HEK293 (cell line): ENCODE measurements at regions not wholly inside any gene's neighbourhood (a gene's known extent, or its start where the extent isn't known, plus 50 kb on each side); places are given as distances from the start of the nearest gene placed in this dataset.

ENCODE experiments used
- CTCF ChIA-PET: fragments of 350-600 bp; formaldehyde crosslinking; extraction: SDS; loops from one replicate; lab custom pipeline; 2021; ENCODE audit warnings: antibody characterized with exemption; lab: Yijun Ruan, JAX
- POLR2A ChIA-PET: fragments of 300-600 bp; formaldehyde crosslinking; extraction: SDS; loops from one replicate; lab custom pipeline; 2020; ENCODE audit warnings: antibody characterized with exemption, inconsistent platforms; lab: Yijun Ruan, JAX
- H3K27ac ChIP-seq: fragments of 200-500 bp; sonication (Bioruptor generic); 2 replicates; pipeline ENCODE4 v1.5.1; 2014; ENCODE audit warnings: low read depth, low read length, control low read depth, inconsistent platforms; ENCODE audit errors: extremely low read depth
- H3K36me3 ChIP-seq, 2 experiments: fragments of 200-500 bp in 1 of 2; sonication (Bioruptor generic) in 1 of 2; 1 replicate in 1 of 2; 2 replicates in 1 of 2; pipeline ENCODE4 v1.5.1; 2014 to 2017; ENCODE audit warnings: inconsistent platforms in 2 of 2, low read length in 2 of 2; ENCODE audit not compliant: control insufficient read depth in 2 of 2, insufficient read depth in 1 of 2
- H3K4me1 ChIP-seq: fragments of 200-500 bp; sonication (Bioruptor generic); 2 replicates; pipeline ENCODE4 v1.5.1; 2014; ENCODE audit warnings: mild to moderate bottlenecking, low read length, inconsistent platforms; ENCODE audit not compliant: control insufficient read depth, insufficient read depth
- H3K4me3 ChIP-seq: 2 replicates; pipeline ENCODE4 v1.5.1; 2011; ENCODE audit warnings: low read depth, mild to moderate bottlenecking, control low read depth, low read length, moderate library complexity
- H3K9me3 ChIP-seq: fragments of 200-500 bp; sonication (Bioruptor generic); 2 replicates; pipeline ENCODE4 v1.5.1; 2014; ENCODE audit warnings: low read depth, low read length, inconsistent platforms; ENCODE audit not compliant: control insufficient read depth, insufficient read depth
- KLF16 ChIP-seq: fragments of 450-650 bp; formaldehyde crosslinking; IDR thresholded peaks from 2 replicates; pipeline ENCODE4 v1.5.1; 2017; ENCODE audit warnings: missing biosample characterization, missing genetic modification characterization
- MEIS1 ChIP-seq: sonication (generic); formaldehyde crosslinking; IDR thresholded peaks from 2 replicates; pipeline ENCODE4 v1.8.1; 2022; ENCODE audit warnings: missing genetic modification reagents, mild to moderate bottlenecking, borderline replicate concordance
- RBAK ChIP-seq: fragments of 450-650 bp; formaldehyde crosslinking; IDR thresholded peaks from 2 replicates; pipeline ENCODE4 v1.5.1; 2016; ENCODE audit warnings: missing biosample characterization, missing genetic modification characterization
- SP3 ChIP-seq: fragments of 450-650 bp; formaldehyde crosslinking; IDR thresholded peaks from 2 replicates; pipeline ENCODE4 v1.5.1; 2016; ENCODE audit warnings: missing biosample characterization, missing genetic modification characterization
- ZFP3 ChIP-seq: fragments of 450-650 bp; formaldehyde crosslinking; IDR thresholded peaks from 2 replicates; pipeline ENCODE4 v1.5.1; 2016; ENCODE audit warnings: low read depth, missing biosample characterization, missing genetic modification characterization
- ZFP41 ChIP-seq: fragments of 450-650 bp; formaldehyde crosslinking; IDR thresholded peaks from 2 replicates; pipeline ENCODE4 v1.5.1; 2016; ENCODE audit warnings: missing biosample characterization, missing genetic modification characterization, borderline replicate concordance
- ZNF155 ChIP-seq: fragments of 450-650 bp; formaldehyde crosslinking; IDR thresholded peaks from 2 replicates; pipeline ENCODE4 v1.5.1; 2016; ENCODE audit warnings: missing biosample characterization, missing genetic modification characterization
- ZNF157 ChIP-seq: fragments of 450-650 bp; formaldehyde crosslinking; IDR thresholded peaks from 2 replicates; pipeline ENCODE4 v1.5.1; 2016; ENCODE audit warnings: missing biosample characterization, missing genetic modification characterization
- ZNF223 ChIP-seq: fragments of 450-650 bp; formaldehyde crosslinking; IDR thresholded peaks from 2 replicates; pipeline ENCODE4 v1.5.1; 2016; ENCODE audit warnings: missing biosample characterization, missing genetic modification characterization
- ZNF266 ChIP-seq: fragments of 450-650 bp; formaldehyde crosslinking; IDR thresholded peaks from 2 replicates; pipeline ENCODE4 v1.5.1; 2016; ENCODE audit warnings: missing biosample characterization, missing genetic modification characterization, low read depth
- ZNF354C ChIP-seq: fragments of 450-650 bp; formaldehyde crosslinking; IDR thresholded peaks from 2 replicates; pipeline ENCODE4 v1.5.1; 2016; ENCODE audit warnings: missing biosample characterization, missing genetic modification characterization, low read depth, borderline replicate concordance
- ZNF423 ChIP-seq: fragments of 450-650 bp; formaldehyde crosslinking; IDR thresholded peaks from 2 replicates; pipeline ENCODE4 v1.5.1; 2016; ENCODE audit warnings: missing biosample characterization, missing genetic modification characterization
- ZNF558 ChIP-seq: fragments of 450-650 bp; formaldehyde crosslinking; IDR thresholded peaks from 2 replicates; pipeline ENCODE4 v1.5.1; 2016; ENCODE audit warnings: missing biosample characterization, missing genetic modification characterization
- ZNF837 ChIP-seq: fragments of 450-650 bp; formaldehyde crosslinking; IDR thresholded peaks from 2 replicates; pipeline ENCODE4 v1.5.1; 2016; ENCODE audit warnings: missing biosample characterization, missing genetic modification characterization
- TF ChIP-seq, protein P1 (sequence below): fragments of 450-650 bp; formaldehyde crosslinking; IDR thresholded peaks from 2 replicates; pipeline ENCODE4 v1.5.1; 2016; ENCODE audit warnings: missing biosample characterization, missing genetic modification characterization
- TF ChIP-seq, protein P2 (sequence below): fragments of 450-650 bp; formaldehyde crosslinking; conservative IDR thresholded peaks from 2 replicates; pipeline ENCODE4 v1.5.1; 2016; ENCODE audit warnings: low read depth, missing biosample characterization, missing genetic modification characterization
- TF ChIP-seq, protein P3 (sequence below): fragments of 450-650 bp; formaldehyde crosslinking; IDR thresholded peaks from 2 replicates; pipeline ENCODE4 v1.5.1; 2016; ENCODE audit warnings: missing biosample characterization, missing genetic modification characterization
- TF ChIP-seq, protein P4 (sequence below): fragments of 450-650 bp; formaldehyde crosslinking; IDR thresholded peaks from 2 replicates; pipeline ENCODE4 v1.5.1; 2016; ENCODE audit warnings: missing biosample characterization, missing genetic modification characterization
- TF ChIP-seq, protein P5 (sequence below): fragments of 450-650 bp; formaldehyde crosslinking; IDR thresholded peaks from 2 replicates; pipeline ENCODE4 v1.5.1; 2016; ENCODE audit warnings: missing biosample characterization, missing genetic modification characterization

DNA sequence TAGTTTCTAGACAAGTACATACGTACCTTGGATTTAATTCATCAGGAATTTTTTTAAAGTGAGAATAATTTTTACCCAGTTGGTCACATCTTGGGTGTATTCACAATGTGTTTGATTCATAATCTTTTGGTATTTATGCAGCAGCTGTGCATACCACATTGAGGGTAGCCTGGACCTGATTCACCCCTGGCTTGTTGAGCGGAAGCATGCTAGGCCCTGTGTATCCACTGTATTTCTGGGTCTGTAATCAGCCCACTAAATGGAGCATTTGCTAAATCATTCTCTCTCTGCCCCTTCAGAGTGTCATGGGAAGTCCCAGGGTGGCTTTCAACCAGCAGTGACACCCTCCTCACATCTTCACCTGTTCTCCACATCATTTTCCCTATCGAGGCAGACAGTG, 203.8 kb upstream of the RGS6 start:
- TF ChIP-seq ZNF266 (tag by site-specific recombination) (no peak), ZFP3 (tag by site-specific recombination) (no peak), ZNF223 (no peak), ZNF423 (tag by site-specific recombination) (no peak), ZFP41 (tag by site-specific recombination) (no peak), ZNF155 (tag by site-specific recombination) (no peak)
- TF ChIP-seq, protein P1, sequence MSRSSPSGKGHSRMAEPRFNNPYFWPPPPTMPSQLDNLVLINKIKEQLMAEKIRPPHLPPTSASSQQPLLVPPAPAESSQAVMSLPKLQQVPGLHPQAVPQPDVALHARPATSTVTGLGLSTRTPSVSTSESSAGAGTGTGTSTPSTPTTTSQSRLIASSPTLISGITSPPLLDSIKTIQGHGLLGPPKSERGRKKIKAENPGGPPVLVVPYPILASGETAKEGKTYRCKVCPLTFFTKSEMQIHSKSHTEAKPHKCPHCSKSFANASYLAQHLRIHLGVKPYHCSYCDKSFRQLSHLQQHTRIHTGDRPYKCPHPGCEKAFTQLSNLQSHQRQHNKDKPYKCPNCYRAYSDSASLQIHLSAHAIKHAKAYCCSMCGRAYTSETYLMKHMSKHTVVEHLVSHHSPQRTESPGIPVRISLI (tag by site-specific recombination): no peak
- TF ChIP-seq, protein P2, sequence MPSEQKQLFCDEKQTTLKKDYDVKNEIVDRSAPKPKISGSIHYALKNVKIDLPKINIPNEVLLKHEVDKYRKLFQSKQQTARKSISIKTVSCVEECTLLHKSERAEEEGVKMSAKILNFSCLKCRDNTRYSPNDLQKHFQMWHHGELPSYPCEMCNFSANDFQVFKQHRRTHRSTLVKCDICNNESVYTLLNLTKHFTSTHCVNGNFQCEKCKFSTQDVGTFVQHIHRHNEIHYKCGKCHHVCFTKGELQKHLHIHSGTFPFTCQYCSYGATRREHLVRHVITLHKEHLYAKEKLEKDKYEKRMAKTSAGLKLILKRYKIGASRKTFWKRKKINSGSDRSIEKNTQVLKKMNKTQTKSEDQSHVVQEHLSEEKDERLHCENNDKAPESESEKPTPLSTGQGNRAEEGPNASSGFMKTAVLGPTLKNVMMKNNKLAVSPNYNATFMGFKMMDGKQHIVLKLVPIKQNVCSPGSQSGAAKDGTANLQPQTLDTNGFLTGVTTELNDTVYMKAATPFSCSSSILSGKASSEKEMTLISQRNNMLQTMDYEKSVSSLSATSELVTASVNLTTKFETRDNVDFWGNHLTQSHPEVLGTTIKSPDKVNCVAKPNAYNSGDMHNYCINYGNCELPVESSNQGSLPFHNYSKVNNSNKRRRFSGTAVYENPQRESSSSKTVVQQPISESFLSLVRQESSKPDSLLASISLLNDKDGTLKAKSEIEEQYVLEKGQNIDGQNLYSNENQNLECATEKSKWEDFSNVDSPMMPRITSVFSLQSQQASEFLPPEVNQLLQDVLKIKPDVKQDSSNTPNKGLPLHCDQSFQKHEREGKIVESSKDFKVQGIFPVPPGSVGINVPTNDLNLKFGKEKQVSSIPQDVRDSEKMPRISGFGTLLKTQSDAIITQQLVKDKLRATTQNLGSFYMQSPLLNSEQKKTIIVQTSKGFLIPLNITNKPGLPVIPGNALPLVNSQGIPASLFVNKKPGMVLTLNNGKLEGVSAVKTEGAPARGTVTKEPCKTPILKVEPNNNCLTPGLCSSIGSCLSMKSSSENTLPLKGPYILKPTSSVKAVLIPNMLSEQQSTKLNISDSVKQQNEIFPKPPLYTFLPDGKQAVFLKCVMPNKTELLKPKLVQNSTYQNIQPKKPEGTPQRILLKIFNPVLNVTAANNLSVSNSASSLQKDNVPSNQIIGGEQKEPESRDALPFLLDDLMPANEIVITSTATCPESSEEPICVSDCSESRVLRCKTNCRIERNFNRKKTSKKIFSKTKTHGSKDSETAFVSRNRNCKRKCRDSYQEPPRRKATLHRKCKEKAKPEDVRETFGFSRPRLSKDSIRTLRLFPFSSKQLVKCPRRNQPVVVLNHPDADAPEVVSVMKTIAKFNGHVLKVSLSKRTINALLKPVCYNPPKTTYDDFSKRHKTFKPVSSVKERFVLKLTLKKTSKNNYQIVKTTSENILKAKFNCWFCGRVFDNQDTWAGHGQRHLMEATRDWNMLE (tag by site-specific recombination): no peak
- Histone ChIP-seq H3K27ac (no peak overlapping the region), H3K36me3 (peaks cover 0 to 43% of the 10 kb centered on the region in 2 experiments; a peak in 2 of 3 replicates), H3K9me3 (no peaks in the 10 kb centered on the region), H3K4me1 (no peaks in the 10 kb centered on the region), H3K4me3 (no peak overlapping the region)
- ChIA-PET POLR2A (no interaction called here), CTCF (no interaction called here)

DNA sequence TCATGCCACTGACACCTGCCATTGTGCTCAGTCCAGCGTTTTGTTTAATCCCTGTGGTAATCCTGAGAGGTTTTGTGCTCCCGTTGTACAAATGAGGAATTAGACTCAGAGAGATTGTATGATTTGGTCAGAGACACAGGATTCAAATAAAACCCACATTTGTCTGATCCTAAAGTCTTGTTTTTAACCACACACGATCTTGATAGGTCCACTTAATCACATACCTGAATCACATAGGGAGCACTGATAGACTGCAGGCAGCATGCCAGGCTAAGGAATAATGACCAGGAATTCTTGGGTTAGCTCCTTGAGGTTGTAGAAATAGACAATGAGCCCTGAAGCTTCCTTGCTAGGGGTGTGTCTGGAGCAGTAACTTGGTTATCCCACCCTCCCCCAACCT, 202.6 kb upstream of the RGS6 start:
- Histone ChIP-seq H3K27ac (no peak overlapping the region), H3K36me3 (peaks cover 0 to 49% of the 10 kb centered on the region in 2 experiments; a peak in 2 of 3 replicates), H3K9me3 (no peaks in the 10 kb centered on the region), H3K4me1 (no peaks in the 10 kb centered on the region), H3K4me3 (no peak overlapping the region)
- ChIA-PET CTCF (interaction anchor here (1.4 kb wide), 1 partner anchor 10 kb away, joined by 4 read pairs; no protein-coding TSS in a partner anchor), POLR2A (no interaction called here)
- TF ChIP-seq ZNF558: no peak
- no peak for TF ChIP-seq RBAK (tag by site-specific recombination)
- TF ChIP-seq MEIS1 (CRISPR knock-in tag): no peak
- TF ChIP-seq, protein P3, sequence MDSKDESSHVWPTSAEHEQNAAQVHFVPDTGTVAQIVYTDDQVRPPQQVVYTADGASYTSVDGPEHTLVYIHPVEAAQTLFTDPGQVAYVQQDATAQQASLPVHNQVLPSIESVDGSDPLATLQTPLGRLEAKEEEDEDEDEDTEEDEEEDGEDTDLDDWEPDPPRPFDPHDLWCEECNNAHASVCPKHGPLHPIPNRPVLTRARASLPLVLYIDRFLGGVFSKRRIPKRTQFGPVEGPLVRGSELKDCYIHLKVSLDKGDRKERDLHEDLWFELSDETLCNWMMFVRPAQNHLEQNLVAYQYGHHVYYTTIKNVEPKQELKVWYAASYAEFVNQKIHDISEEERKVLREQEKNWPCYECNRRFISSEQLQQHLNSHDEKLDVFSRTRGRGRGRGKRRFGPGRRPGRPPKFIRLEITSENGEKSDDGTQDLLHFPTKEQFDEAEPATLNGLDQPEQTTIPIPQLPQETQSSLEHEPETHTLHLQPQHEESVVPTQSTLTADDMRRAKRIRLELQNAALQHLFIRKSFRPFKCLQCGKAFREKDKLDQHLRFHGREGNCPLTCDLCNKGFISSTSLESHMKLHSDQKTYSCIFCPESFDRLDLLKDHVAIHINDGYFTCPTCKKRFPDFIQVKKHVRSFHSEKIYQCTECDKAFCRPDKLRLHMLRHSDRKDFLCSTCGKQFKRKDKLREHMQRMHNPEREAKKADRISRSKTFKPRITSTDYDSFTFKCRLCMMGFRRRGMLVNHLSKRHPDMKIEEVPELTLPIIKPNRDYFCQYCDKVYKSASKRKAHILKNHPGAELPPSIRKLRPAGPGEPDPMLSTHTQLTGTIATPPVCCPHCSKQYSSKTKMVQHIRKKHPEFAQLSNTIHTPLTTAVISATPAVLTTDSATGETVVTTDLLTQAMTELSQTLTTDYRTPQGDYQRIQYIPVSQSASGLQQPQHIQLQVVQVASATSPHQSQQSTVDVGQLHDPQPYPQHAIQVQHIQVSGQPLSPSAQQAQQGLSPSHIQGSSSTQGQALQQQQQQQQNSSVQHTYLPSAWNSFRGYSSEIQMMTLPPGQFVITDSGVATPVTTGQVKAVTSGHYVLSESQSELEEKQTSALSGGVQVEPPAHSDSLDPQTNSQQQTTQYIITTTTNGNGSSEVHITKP: no peak
- no peak for TF ChIP-seq ZNF157 (tag by site-specific recombination)
- TF ChIP-seq SP3: no peak
- TF ChIP-seq KLF16 (tag by site-specific recombination): no peak
- no peak for TF ChIP-seq ZNF837 (tag by site-specific recombination)
- no peak for TF ChIP-seq ZNF354C
- TF ChIP-seq, protein P4, sequence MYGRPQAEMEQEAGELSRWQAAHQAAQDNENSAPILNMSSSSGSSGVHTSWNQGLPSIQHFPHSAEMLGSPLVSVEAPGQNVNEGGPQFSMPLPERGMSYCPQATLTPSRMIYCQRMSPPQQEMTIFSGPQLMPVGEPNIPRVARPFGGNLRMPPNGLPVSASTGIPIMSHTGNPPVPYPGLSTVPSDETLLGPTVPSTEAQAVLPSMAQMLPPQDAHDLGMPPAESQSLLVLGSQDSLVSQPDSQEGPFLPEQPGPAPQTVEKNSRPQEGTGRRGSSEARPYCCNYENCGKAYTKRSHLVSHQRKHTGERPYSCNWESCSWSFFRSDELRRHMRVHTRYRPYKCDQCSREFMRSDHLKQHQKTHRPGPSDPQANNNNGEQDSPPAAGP (tag by site-specific recombination): no peak
- TF ChIP-seq, protein P5, sequence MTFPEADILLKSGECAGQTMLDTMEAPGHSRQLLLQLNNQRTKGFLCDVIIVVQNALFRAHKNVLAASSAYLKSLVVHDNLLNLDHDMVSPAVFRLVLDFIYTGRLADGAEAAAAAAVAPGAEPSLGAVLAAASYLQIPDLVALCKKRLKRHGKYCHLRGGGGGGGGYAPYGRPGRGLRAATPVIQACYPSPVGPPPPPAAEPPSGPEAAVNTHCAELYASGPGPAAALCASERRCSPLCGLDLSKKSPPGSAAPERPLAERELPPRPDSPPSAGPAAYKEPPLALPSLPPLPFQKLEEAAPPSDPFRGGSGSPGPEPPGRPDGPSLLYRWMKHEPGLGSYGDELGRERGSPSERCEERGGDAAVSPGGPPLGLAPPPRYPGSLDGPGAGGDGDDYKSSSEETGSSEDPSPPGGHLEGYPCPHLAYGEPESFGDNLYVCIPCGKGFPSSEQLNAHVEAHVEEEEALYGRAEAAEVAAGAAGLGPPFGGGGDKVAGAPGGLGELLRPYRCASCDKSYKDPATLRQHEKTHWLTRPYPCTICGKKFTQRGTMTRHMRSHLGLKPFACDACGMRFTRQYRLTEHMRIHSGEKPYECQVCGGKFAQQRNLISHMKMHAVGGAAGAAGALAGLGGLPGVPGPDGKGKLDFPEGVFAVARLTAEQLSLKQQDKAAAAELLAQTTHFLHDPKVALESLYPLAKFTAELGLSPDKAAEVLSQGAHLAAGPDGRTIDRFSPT: no peak
